G401 (cell line): ENCODE measurements at regions not wholly inside any gene's neighbourhood (a gene's known extent, or its start where the extent isn't known, plus 50 kb on each side); places are given as distances from the start of the nearest gene placed in this dataset.
"Not testable (repeated sequence)": the region's sequence is repeated elsewhere in the genome, so short reads cannot be mapped to it uniquely, and the experiment has no call there.

Experiments used
- DNase-seq: peaks from one replicate; pipeline ENCODE4 v3.0.0-alpha.2; 2015; ENCODE audit warnings: low spot score
- in situ Hi-C: cut with HindIII; loops from 2 replicates; pipeline ENCODE4 v1.10.0; 2016; ENCODE audit warnings: low sequenced_read_pairs, mixed read lengths

- in situ Hi-C loops = no loop called here
- DNase-seq = no peak
Observed at GRCh38 chr4:147094238-147094637, 148.6 kb upstream of the TTC29 start.

GRCh38 chr4:147096667-147097604 lies 151.3 kb upstream of the TTC29 start:
- in situ Hi-C loops = no loop called here
- DNase-seq = peak; percentile 71

GRCh38 chr4:147101678-147102077 lies 156.0 kb upstream of the TTC29 start:
- DNase-seq = no peak
- in situ Hi-C loops = no loop called here

- DNase-seq = no peak
- in situ Hi-C loops = no loop called here
Observed at GRCh38 chr4:147102596-147102995, 156.9 kb upstream of the TTC29 start.

- in situ Hi-C loops = no loop called here
- DNase-seq = peak; percentile 10
Observed at GRCh38 chr4:147103403-147103946, 157.8 kb upstream of the TTC29 start.

- no peak for DNase-seq
Observed at GRCh38 chr4:147104768-147105167, 159.1 kb upstream of the TTC29 start.

GRCh38 chr4:147108409-147108808 lies 162.7 kb upstream of the TTC29 start:
- no peak for DNase-seq
- in situ Hi-C loops = no loop called here

More at GRCh38 chr4:147104768-147105167, 159.1 kb upstream of the TTC29 start:
- in situ Hi-C loops = no loop called here

GRCh38 chr4:147109800-147110199 lies 164.1 kb upstream of the TTC29 start:
- no peak for DNase-seq
- in situ Hi-C loops = no loop called here

- in situ Hi-C loops = no loop called here
- DNase-seq = no peak
Observed at GRCh38 chr4:147110473-147111367, 165.1 kb upstream of the TTC29 start.

- DNase-seq, in situ Hi-C loops: not testable (repeated sequence)
Observed at GRCh38 chr4:147112196-147112595, 166.5 kb upstream of the TTC29 start.

GRCh38 chr4:147117431-147117830 lies 171.8 kb upstream of the TTC29 start:
- in situ Hi-C loops = no loop called here
- no peak for DNase-seq

GRCh38 chr4:147118528-147118927 lies 172.9 kb upstream of the TTC29 start:
- DNase-seq = no peak
- in situ Hi-C loops = no loop called here

GRCh38 chr4:147122685-147123084 lies 177.0 kb upstream of the TTC29 start:
- in situ Hi-C loops = no loop called here
- no peak for DNase-seq

GRCh38 chr4:147123146-147123545 lies 177.5 kb upstream of the TTC29 start:
- no peak for DNase-seq
- in situ Hi-C loops = no loop called here

- in situ Hi-C loops = no loop called here
- no peak for DNase-seq
Observed at GRCh38 chr4:147128787-147129186, 183.1 kb upstream of the TTC29 start.

GRCh38 chr4:147129687-147130086 lies 184.0 kb upstream of the TTC29 start:
- DNase-seq = no peak
- in situ Hi-C loops = no loop called here

- DNase-seq = no peak
- in situ Hi-C loops = no loop called here
Observed at GRCh38 chr4:147134536-147135210, 189.0 kb upstream of the TTC29 start.

GRCh38 chr4:147136310-147136709 lies 190.6 kb upstream of the TTC29 start:
- in situ Hi-C loops = no loop called here

GRCh38 chr4:147136751-147137150 lies 191.1 kb upstream of the TTC29 start:
- in situ Hi-C loops = no loop called here
- no peak for DNase-seq

More at GRCh38 chr4:147136310-147136709, 190.6 kb upstream of the TTC29 start:
- DNase-seq = no peak
